Neural progenitor cell (in vitro differentiated cells): ENCODE measurements at regions not wholly inside any gene's neighbourhood (a gene's known extent, or its start where the extent isn't known, plus 50 kb on each side); places are given as distances from the start of the nearest gene placed in this dataset.

Source experiments
- DNase-seq: peaks from one replicate; pipeline ENCODE4 v3.0.0-alpha.2; 2016; ENCODE audit warnings: low spot score
- H2AFZ ChIP-seq: fragments of 200-600 bp; sonication (generic); replicated peaks from 2 replicates; pipeline ENCODE4 v1.6.1; 2016; ENCODE audit warnings: antibody characterized with exemption
- H3F3A ChIP-seq: fragments of 200-600 bp; sonication (generic); 2 replicates; pipeline ENCODE4 v1.6.1; 2016; ENCODE audit warnings: antibody characterized with exemption, low read depth
- H3K27ac ChIP-seq: fragments of 200-600 bp; sonication (generic); 2 replicates; pipeline ENCODE4 v1.5.1; 2016; ENCODE audit warnings: mild to moderate bottlenecking
- H3K27me3 ChIP-seq: fragments of 200-600 bp; sonication (generic); 2 replicates; pipeline ENCODE4 v1.6.1; 2016; ENCODE audit warnings: mild to moderate bottlenecking, moderate library complexity
- H3K36me3 ChIP-seq: fragments of 200-600 bp; sonication (generic); 2 replicates; pipeline ENCODE4 v1.5.1; 2016
- H3K4me1 ChIP-seq: fragments of 200-600 bp; sonication (generic); 2 replicates; pipeline ENCODE4 v1.6.1; 2016; ENCODE audit warnings: mixed run types
- H3K4me2 ChIP-seq: fragments of 200-600 bp; sonication (generic); 2 replicates; pipeline ENCODE4 v1.6.1; 2016
- H3K4me3 ChIP-seq: fragments of 200-600 bp; sonication (generic); 2 replicates; pipeline ENCODE4 v1.5.1; 2016
- H3K79me2 ChIP-seq: fragments of 200-600 bp; sonication (generic); 2 replicates; pipeline ENCODE4 v1.6.1; 2016; ENCODE audit warnings: low read depth
- H3K9ac ChIP-seq: fragments of 200-600 bp; sonication (generic); 2 replicates; pipeline ENCODE4 v1.6.1; 2016
- H3K9me3 ChIP-seq: fragments of 200-600 bp; sonication (generic); 2 replicates; pipeline ENCODE4 v1.5.1; 2016; ENCODE audit warnings: low read depth
- H4K20me1 ChIP-seq: fragments of 200-600 bp; sonication (generic); 2 replicates; pipeline ENCODE4 v1.6.1; 2016; ENCODE audit warnings: low read depth
- H3K27ac Mint-ChIP-seq: 3 replicates; pipeline ENCODE4 v1.8.0; 2021; ENCODE audit warnings: mixed read lengths
- H3K27me3 Mint-ChIP-seq: 2 replicates; pipeline ENCODE4 v1.8.0; 2022; ENCODE audit warnings: low read depth, mild to moderate bottlenecking, inconsistent platforms, moderate library complexity, mixed read lengths; ENCODE audit not compliant: insufficient read depth
- H3K36me3 Mint-ChIP-seq: 3 replicates; pipeline ENCODE4 v1.8.0; 2021; ENCODE audit warnings: mixed read lengths
- H3K4me1 Mint-ChIP-seq: 3 replicates; pipeline ENCODE4 v1.8.0; 2021; ENCODE audit warnings: mixed read lengths
- H3K4me3 Mint-ChIP-seq: 3 replicates; pipeline ENCODE4 v1.8.0; 2021; ENCODE audit warnings: mild to moderate bottlenecking, moderate library complexity, mixed read lengths
- H3K9me3 Mint-ChIP-seq: 3 replicates; pipeline ENCODE4 v1.8.0; 2020; ENCODE audit warnings: mixed read lengths
- CTCF ChIP-seq: fragments of 200-600 bp; sonication (generic); IDR thresholded peaks from 2 replicates; pipeline ENCODE4 v1.5.1; 2017; ENCODE audit warnings: antibody characterized with exemption, mild to moderate bottlenecking
- EZH2 ChIP-seq: fragments of 200-600 bp; sonication (generic); IDR thresholded peaks from 2 replicates; pipeline ENCODE4 v1.6.1; 2017; ENCODE audit warnings: antibody characterized with exemption, mild to moderate bottlenecking, moderate library complexity
- EZH2phosphoT487 ChIP-seq: fragments of 200-600 bp; sonication (generic); IDR thresholded peaks from 2 replicates; pipeline ENCODE4 v1.6.1; 2017; ENCODE audit warnings: antibody characterized with exemption

GRCh38 chr15:25236861-25237155 is 202.0 kb downstream of the UBE3A start:
- Mint-ChIP-seq H3K9me3 (peaks cover 41% of the 10 kb centered on the region), H3K4me1 (no peaks in the 10 kb centered on the region), H3K27ac (no peak overlapping the region), H3K4me3 (no peak overlapping the region), H3K27me3 (peaks cover 3% of the 10 kb centered on the region), H3K36me3 (no peaks in the 10 kb centered on the region)
- Histone ChIP-seq H3K4me2 (no peak overlapping the region), H3K27ac (no peak overlapping the region), H3K9me3 (no peaks in the 10 kb centered on the region), H3K9ac (no peak overlapping the region), H2AFZ (no peak overlapping the region), H3K36me3 (no peaks in the 10 kb centered on the region), H3K79me2 (no peaks in the 10 kb centered on the region), H4K20me1 (no peaks in the 10 kb centered on the region), H3K4me3 (no peak overlapping the region), H3K4me1 (no peaks in the 10 kb centered on the region), H3K27me3 (no peaks in the 10 kb centered on the region), H3F3A (no peaks in the 10 kb centered on the region)
- no peak for TF ChIP-seq CTCF
- no peak for TF ChIP-seq EZH2phosphoT487
- no peak for TF ChIP-seq EZH2
- DNase-seq, result no peak

GRCh38 chr15:25237291-25237978 is 201.4 kb downstream of the UBE3A start:
- peaks cover 41% of the 10 kb centered on the region for H3K9me3 Mint-ChIP-seq
- H3K4me1 Mint-ChIP-seq, result no peaks in the 10 kb centered on the region
- Histone ChIP-seq H2AFZ (no peak overlapping the region), H3K27ac (no peak overlapping the region), H3K4me1 (no peaks in the 10 kb centered on the region), H3K4me3 (no peak overlapping the region), H3K79me2 (no peaks in the 10 kb centered on the region), H3K36me3 (no peaks in the 10 kb centered on the region), H3F3A (no peaks in the 10 kb centered on the region), H3K9me3 (no peaks in the 10 kb centered on the region), H3K9ac (no peak overlapping the region), H4K20me1 (no peaks in the 10 kb centered on the region), H3K27me3 (no peaks in the 10 kb centered on the region), H3K4me2 (no peak overlapping the region)
- DNase-seq, result no peak
- H3K4me3 Mint-ChIP-seq, result no peak overlapping the region
- TF ChIP-seq EZH2phosphoT487, result no peak
- TF ChIP-seq EZH2, result no peak
- TF ChIP-seq CTCF, result no peak
- peaks cover 3% of the 10 kb centered on the region for H3K27me3 Mint-ChIP-seq
- H3K36me3 Mint-ChIP-seq, result no peaks in the 10 kb centered on the region
- no peak overlapping the region for H3K27ac Mint-ChIP-seq

- no peak overlapping the region for H3K27ac ChIP-seq
- no peak for TF ChIP-seq CTCF
- Mint-ChIP-seq H3K27me3 (peaks cover 3% of the 10 kb centered on the region), H3K4me3 (no peak overlapping the region), H3K27ac (no peak overlapping the region), H3K36me3 (no peaks in the 10 kb centered on the region), H3K9me3 (peaks cover 40% of the 10 kb centered on the region), H3K4me1 (no peaks in the 10 kb centered on the region)
- no peaks in the 10 kb centered on the region for H3K27me3 ChIP-seq
- no peak overlapping the region for H3K4me2 ChIP-seq
- H3K79me2 ChIP-seq, result no peaks in the 10 kb centered on the region
- no peaks in the 10 kb centered on the region for H3K36me3 ChIP-seq
- H3K4me3 ChIP-seq, result no peak overlapping the region
- H2AFZ ChIP-seq, result no peak overlapping the region
- no peaks in the 10 kb centered on the region for H3K9me3 ChIP-seq
- no peaks in the 10 kb centered on the region for H3K4me1 ChIP-seq
- H4K20me1 ChIP-seq, result no peaks in the 10 kb centered on the region
- H3F3A ChIP-seq, result no peaks in the 10 kb centered on the region
- DNase-seq, result no peak
- H3K9ac ChIP-seq, result no peak overlapping the region
These were observed 200.7 kb downstream of the UBE3A start for GRCh38 chr15:25238126-25238525.
